Colonic mucosa (tissue), 4 donors: ENCODE measurements at regions not wholly inside any gene's neighbourhood (a gene's known extent, or its start where the extent isn't known, plus 50 kb on each side); places are given as distances from the start of the nearest gene placed in this dataset.

Experiments used
- DNase-seq: peaks from one replicate; pipeline ENCODE4 v3.0.0-alpha.2; 2020
- H3K27ac ChIP-seq: fragments of 200-600 bp; one replicate; pipeline ENCODE4 v1.8.0; 2021
- H3K27me3 ChIP-seq: fragments of 200-600 bp; one replicate; pipeline ENCODE4 v1.8.0; 2021
- H3K36me3 ChIP-seq: fragments of 200-600 bp; one replicate; pipeline ENCODE4 v1.8.0; 2021
- H3K4me1 ChIP-seq: fragments of 200-600 bp; one replicate; pipeline ENCODE4 v1.8.0; 2021; ENCODE audit warnings: mild to moderate bottlenecking
- H3K4me3 ChIP-seq: fragments of 200-600 bp; one replicate; pipeline ENCODE4 v1.8.0; 2021
- H3K9ac ChIP-seq, 2 donors: one replicate each; pipeline ENCODE4 v1.7.0; 2013; ENCODE audit warnings: control low read depth in 2 of 2, low read depth in 2 of 2, low read length in 2 of 2
- H3K9me3 ChIP-seq: fragments of 200-600 bp; one replicate; pipeline ENCODE4 v1.8.0; 2021
- intact Hi-C: fragments of 100-400 bp; cut with DNase I; formaldehyde crosslinking; loops from one replicate; pipeline ENCODE4 v1.14.1; 2022
- TF ChIP-seq, protein P1 (sequence below): fragments of 200-600 bp; IDR thresholded peaks from one replicate; pipeline ENCODE4 v1.8.0; 2022; ENCODE audit warnings: antibody characterized with exemption, mild to moderate bottlenecking
- donor health status: healthy.
- donor health status: DM: no; HTN: no; CAD: no.
- donor health status: DM: no; HTN: no; CAD: no.

DNA sequence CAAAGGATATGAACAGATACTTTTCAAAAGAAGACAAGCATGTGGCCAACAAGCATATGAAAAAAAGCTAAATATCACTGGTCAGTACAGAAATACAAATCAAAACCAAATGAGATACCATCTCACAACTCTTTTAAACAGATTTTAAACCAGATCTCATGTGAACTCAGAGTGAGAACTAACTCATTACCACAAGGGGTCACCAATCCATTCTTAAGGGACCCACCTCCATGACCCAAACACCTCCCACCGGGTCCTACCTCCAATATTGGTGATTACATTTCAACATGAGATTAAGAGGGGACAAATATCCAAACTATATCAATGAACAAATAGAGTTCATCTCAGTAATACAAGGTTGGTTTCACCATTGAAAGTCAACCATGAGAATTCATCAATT lies 319.8 kb upstream of the GULP1 start:
- Histone ChIP-seq H3K4me1 (no peaks in the 10 kb centered on the region), H3K27me3 (no peaks in the 10 kb centered on the region), H3K27ac (no peak overlapping the region), H3K9me3 (no peaks in the 10 kb centered on the region), H3K4me3 (no peak overlapping the region), H3K36me3 (no peaks in the 10 kb centered on the region), H3K9ac (no peak overlapping the region)
- no peak for DNase-seq
- intact Hi-C loops = no loop called here
- TF ChIP-seq, protein P1, sequence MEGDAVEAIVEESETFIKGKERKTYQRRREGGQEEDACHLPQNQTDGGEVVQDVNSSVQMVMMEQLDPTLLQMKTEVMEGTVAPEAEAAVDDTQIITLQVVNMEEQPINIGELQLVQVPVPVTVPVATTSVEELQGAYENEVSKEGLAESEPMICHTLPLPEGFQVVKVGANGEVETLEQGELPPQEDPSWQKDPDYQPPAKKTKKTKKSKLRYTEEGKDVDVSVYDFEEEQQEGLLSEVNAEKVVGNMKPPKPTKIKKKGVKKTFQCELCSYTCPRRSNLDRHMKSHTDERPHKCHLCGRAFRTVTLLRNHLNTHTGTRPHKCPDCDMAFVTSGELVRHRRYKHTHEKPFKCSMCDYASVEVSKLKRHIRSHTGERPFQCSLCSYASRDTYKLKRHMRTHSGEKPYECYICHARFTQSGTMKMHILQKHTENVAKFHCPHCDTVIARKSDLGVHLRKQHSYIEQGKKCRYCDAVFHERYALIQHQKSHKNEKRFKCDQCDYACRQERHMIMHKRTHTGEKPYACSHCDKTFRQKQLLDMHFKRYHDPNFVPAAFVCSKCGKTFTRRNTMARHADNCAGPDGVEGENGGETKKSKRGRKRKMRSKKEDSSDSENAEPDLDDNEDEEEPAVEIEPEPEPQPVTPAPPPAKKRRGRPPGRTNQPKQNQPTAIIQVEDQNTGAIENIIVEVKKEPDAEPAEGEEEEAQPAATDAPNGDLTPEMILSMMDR = no peak

GRCh38 chr2:187976259-187976985 lies 315.3 kb upstream of the GULP1 start:
- H3K4me1 ChIP-seq = no peaks in the 10 kb centered on the region
- DNase-seq = no peak
- intact Hi-C loops = no loop called here
- H3K9ac ChIP-seq = no peak overlapping the region
- H3K27ac ChIP-seq = no peak overlapping the region
- no peaks in the 10 kb centered on the region for H3K27me3 ChIP-seq
- H3K4me3 ChIP-seq = no peak overlapping the region
- no peaks in the 10 kb centered on the region for H3K9me3 ChIP-seq
- TF ChIP-seq, protein P1 = no peak
- no peaks in the 10 kb centered on the region for H3K36me3 ChIP-seq

DNA sequence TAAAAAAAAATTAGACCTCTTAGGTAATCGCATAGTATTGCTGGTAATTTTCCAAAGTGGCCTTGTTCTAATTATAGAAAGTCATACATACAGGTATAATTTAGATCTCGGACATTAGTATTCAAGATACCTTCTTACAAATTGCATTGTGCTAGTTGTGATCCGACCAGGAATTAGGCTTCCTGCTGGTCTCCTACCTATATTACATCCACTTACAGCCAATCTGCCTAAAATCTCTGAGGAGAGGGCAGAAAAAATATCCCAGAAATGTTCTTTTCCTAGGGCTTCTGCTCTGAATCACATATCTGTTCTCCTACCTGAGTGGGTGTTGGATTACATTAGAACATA lies 314.7 kb upstream of the GULP1 start:
- Histone ChIP-seq H3K4me3 (no peak overlapping the region), H3K27ac (no peak overlapping the region), H3K9me3 (no peaks in the 10 kb centered on the region), H3K27me3 (no peaks in the 10 kb centered on the region), H3K4me1 (no peaks in the 10 kb centered on the region), H3K9ac (no peak overlapping the region), H3K36me3 (no peaks in the 10 kb centered on the region)
- no peak for DNase-seq
- intact Hi-C loops = no loop called here
- TF ChIP-seq, protein P1 = no peak

GRCh38 chr2:187978356-187978755 lies 313.3 kb upstream of the GULP1 start:
- Histone ChIP-seq H3K9ac (no peak overlapping the region), H3K27me3 (no peaks in the 10 kb centered on the region), H3K27ac (no peak overlapping the region), H3K4me3 (no peak overlapping the region), H3K4me1 (no peaks in the 10 kb centered on the region), H3K36me3 (no peaks in the 10 kb centered on the region), H3K9me3 (no peaks in the 10 kb centered on the region)
- TF ChIP-seq, protein P1 = no peak
- intact Hi-C loops = no loop called here
- no peak for DNase-seq

DNA sequence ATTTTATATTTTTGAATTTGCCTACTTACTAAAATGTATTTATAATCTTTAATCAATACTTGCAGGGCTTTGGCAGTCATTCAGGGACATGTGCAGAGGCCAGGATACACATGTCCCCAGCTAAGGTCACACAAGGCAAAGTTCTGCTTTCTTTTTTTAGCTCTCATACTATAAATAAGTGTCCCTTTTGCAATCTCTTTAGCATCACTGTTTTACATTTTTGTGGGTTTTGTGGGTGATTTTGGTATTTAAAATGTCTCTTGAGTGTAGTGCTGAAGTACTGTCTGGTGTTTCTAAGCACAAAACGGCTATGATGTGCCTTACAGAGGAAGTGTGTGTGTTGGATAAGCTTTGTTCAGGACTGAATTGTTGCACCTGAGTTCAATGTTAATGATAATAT lies 309.0 kb upstream of the GULP1 start:
- no peaks in the 10 kb centered on the region for H3K9me3 ChIP-seq
- no peak overlapping the region for H3K27ac ChIP-seq
- H3K9ac ChIP-seq = no peak overlapping the region
- no peaks in the 10 kb centered on the region for H3K27me3 ChIP-seq
- no peaks in the 10 kb centered on the region for H3K4me1 ChIP-seq
- no peak overlapping the region for H3K4me3 ChIP-seq
- DNase-seq = no peak
- intact Hi-C loops = no loop called here
- TF ChIP-seq, protein P1 = no peak
- H3K36me3 ChIP-seq = no peaks in the 10 kb centered on the region
